Colonic mucosa (tissue), 4 donors: ENCODE measurements at regions not wholly inside any gene's neighbourhood (a gene's known extent, or its start where the extent isn't known, plus 50 kb on each side); places are given as distances from the start of the nearest gene placed in this dataset.

Experiments
- DNase-seq: peaks from one replicate; pipeline ENCODE4 v3.0.0-alpha.2; 2020
- H3K27ac ChIP-seq: fragments of 200-600 bp; one replicate; pipeline ENCODE4 v1.8.0; 2021
- H3K27me3 ChIP-seq: fragments of 200-600 bp; one replicate; pipeline ENCODE4 v1.8.0; 2021
- H3K36me3 ChIP-seq: fragments of 200-600 bp; one replicate; pipeline ENCODE4 v1.8.0; 2021
- H3K4me1 ChIP-seq: fragments of 200-600 bp; one replicate; pipeline ENCODE4 v1.8.0; 2021; ENCODE audit warnings: mild to moderate bottlenecking
- H3K4me3 ChIP-seq: fragments of 200-600 bp; one replicate; pipeline ENCODE4 v1.8.0; 2021
- H3K9ac ChIP-seq, 2 donors: one replicate each; pipeline ENCODE4 v1.7.0; 2013; ENCODE audit warnings: control low read depth in 2 of 2, low read depth in 2 of 2, low read length in 2 of 2
- H3K9me3 ChIP-seq: fragments of 200-600 bp; one replicate; pipeline ENCODE4 v1.8.0; 2021
- CTCF ChIP-seq: fragments of 200-600 bp; IDR thresholded peaks from one replicate; pipeline ENCODE4 v1.8.0; 2022; ENCODE audit warnings: antibody characterized with exemption, mild to moderate bottlenecking
- intact Hi-C: fragments of 100-400 bp; cut with DNase I; formaldehyde crosslinking; loops from one replicate; pipeline ENCODE4 v1.14.1; 2022
- donor health status: healthy.
- donor health status: DM: no; HTN: no; CAD: no.
- donor health status: DM: no; HTN: no; CAD: no.

GRCh38 chr3:176395240-176395639 is 802.0 kb downstream of the TBL1XR1 start:
- H3K36me3 ChIP-seq = no peaks in the 10 kb centered on the region
- no peaks in the 10 kb centered on the region for H3K27me3 ChIP-seq
- no peak overlapping the region for H3K27ac ChIP-seq
- H3K4me1 ChIP-seq = no peaks in the 10 kb centered on the region
- H3K4me3 ChIP-seq = no peak overlapping the region
- H3K9me3 ChIP-seq = no peaks in the 10 kb centered on the region
- intact Hi-C loops = no loop called here
- no peak overlapping the region for H3K9ac ChIP-seq
- no peak for DNase-seq
- no peak for TF ChIP-seq CTCF

GRCh38 chr3:176378789-176379188 is 818.5 kb downstream of the TBL1XR1 start:
- H3K4me1 ChIP-seq = no peaks in the 10 kb centered on the region
- DNase-seq = no peak
- H3K9me3 ChIP-seq = no peaks in the 10 kb centered on the region
- no peak for TF ChIP-seq CTCF
- no peak overlapping the region for H3K4me3 ChIP-seq
- no peak overlapping the region for H3K27ac ChIP-seq
- intact Hi-C loops = no loop called here
- H3K36me3 ChIP-seq = no peaks in the 10 kb centered on the region
- H3K27me3 ChIP-seq = no peaks in the 10 kb centered on the region
- no peak overlapping the region for H3K9ac ChIP-seq

- intact Hi-C loops = no loop called here
- Histone ChIP-seq H3K4me1 (no peaks in the 10 kb centered on the region), H3K27me3 (no peaks in the 10 kb centered on the region), H3K9ac (no peak overlapping the region), H3K4me3 (no peak overlapping the region), H3K27ac (no peak overlapping the region), H3K9me3 (no peaks in the 10 kb centered on the region), H3K36me3 (no peaks in the 10 kb centered on the region)
- DNase-seq = no peak
- no peak for TF ChIP-seq CTCF
Observed at GRCh38 chr3:176376531-176376930, 820.8 kb downstream of the TBL1XR1 start.

GRCh38 chr3:176375519-176375918 is 821.8 kb downstream of the TBL1XR1 start:
- DNase-seq = no peak
- no peaks in the 10 kb centered on the region for H3K36me3 ChIP-seq
- H3K9ac ChIP-seq = no peak overlapping the region
- no peak for TF ChIP-seq CTCF
- H3K27ac ChIP-seq = no peak overlapping the region
- no peaks in the 10 kb centered on the region for H3K9me3 ChIP-seq
- intact Hi-C loops = no loop called here
- no peaks in the 10 kb centered on the region for H3K4me1 ChIP-seq
- H3K4me3 ChIP-seq = no peak overlapping the region
- no peaks in the 10 kb centered on the region for H3K27me3 ChIP-seq

GRCh38 chr3:176362191-176362731 is 835.0 kb downstream of the TBL1XR1 start:
- DNase-seq = no peak
- H3K36me3 ChIP-seq = no peaks in the 10 kb centered on the region
- H3K9ac ChIP-seq = no peak overlapping the region
- TF ChIP-seq CTCF = no peak
- H3K9me3 ChIP-seq = no peaks in the 10 kb centered on the region
- H3K27ac ChIP-seq = no peak overlapping the region
- no peaks in the 10 kb centered on the region for H3K4me1 ChIP-seq
- H3K27me3 ChIP-seq = no peaks in the 10 kb centered on the region
- H3K4me3 ChIP-seq = no peak overlapping the region
- intact Hi-C loops = no loop called here
